NB4 (cell line): ENCODE measurements at regions not wholly inside any gene's neighbourhood (a gene's known extent, or its start where the extent isn't known, plus 50 kb on each side); places are given as distances from the start of the nearest gene placed in this dataset.
A peak's percentile ranks its signal among the peaks of the same experiment; 100 is the strongest.
"Not testable (repeated sequence)": the region's sequence is repeated elsewhere in the genome, so short reads cannot be mapped to it uniquely, and the experiment has no call there.

Experiments
- DNase-seq: peaks from one replicate; pipeline ENCODE4 v3.0.0; 2010; ENCODE audit warnings: low read depth
- H3K4me3 ChIP-seq: one replicate; pipeline ENCODE4 v1.5.1; 2011; ENCODE audit warnings: mild to moderate bottlenecking, low read depth, low read length, moderate library complexity
- CTCF ChIP-seq: IDR thresholded peaks from one replicate; pipeline ENCODE4 v1.5.1; 2012; ENCODE audit warnings: low read depth, low read length
- MAX ChIP-seq: IDR thresholded peaks from 2 replicates; pipeline ENCODE4 v1.6.1; 2011; ENCODE audit warnings: low read depth, low read length
- MYC ChIP-seq: IDR thresholded peaks from 2 replicates; pipeline ENCODE4 v1.6.1; 2011; ENCODE audit warnings: low read depth, low read length
- POLR2A ChIP-seq: IDR thresholded peaks from 2 replicates; pipeline ENCODE4 v1.6.1; 2011; ENCODE audit warnings: mild to moderate bottlenecking; ENCODE audit not compliant: insufficient read length; ENCODE audit errors: extremely low read depth

- no peak overlapping the region for H3K4me3 ChIP-seq
- no peak for TF ChIP-seq CTCF
- TF ChIP-seq POLR2A, result no peak
- TF ChIP-seq MYC, result no peak
- DNase-seq, result no peak
These were observed 80.3 kb downstream of the EBLN1 start for GRCh38 chr10:22137542-22137941.

- DNase-seq, result peak; percentile 2
- H3K4me3 ChIP-seq, result no peak overlapping the region
- TF ChIP-seq MAX (no peak), POLR2A (no peak), CTCF (no peak), MYC (no peak)
These were observed 82.2 kb downstream of the EBLN1 start for GRCh38 chr10:22135591-22135990.

- TF ChIP-seq CTCF, result no peak
- TF ChIP-seq MYC, result peak; percentile 53; the same call in 1 of the 2 replicates
- no peak for TF ChIP-seq POLR2A
- no peak; the same call in 1 of the 2 replicates for TF ChIP-seq MAX
- peak; percentile 87 for DNase-seq
- H3K4me3 ChIP-seq, result peak overlapping the region; percentile 30
These were observed 83.8 kb downstream of the EBLN1 start for GRCh38 chr10:22133749-22134624.

GRCh38 chr10:22130824-22131223, 87.0 kb downstream of the EBLN1 start:
- DNase-seq, H3K4me3 ChIP-seq: not testable (repeated sequence)

- not testable (repeated sequence) for H3K4me3 ChIP-seq, DNase-seq
These were observed 88.2 kb downstream of the EBLN1 start for GRCh38 chr10:22129612-22130011.

- not testable (repeated sequence) for H3K4me3 ChIP-seq, DNase-seq
These were observed 96.6 kb downstream of the EBLN1 start for GRCh38 chr10:22121181-22121580.

GRCh38 chr10:22120072-22120471, 97.7 kb downstream of the EBLN1 start:
- not testable (repeated sequence) for H3K4me3 ChIP-seq, DNase-seq

- H3K4me3 ChIP-seq, DNase-seq: not testable (repeated sequence)
These were observed 98.2 kb downstream of the EBLN1 start for GRCh38 chr10:22119575-22119974.

- H3K4me3 ChIP-seq, result no peak overlapping the region
- no peak for TF ChIP-seq MAX
- TF ChIP-seq CTCF, result no peak
- no peak for TF ChIP-seq POLR2A
- TF ChIP-seq MYC, result no peak
These were observed 106.1 kb downstream of the EBLN1 start for GRCh38 chr10:22111705-22112104.

More at GRCh38 chr10:22111705-22112104, 106.1 kb downstream of the EBLN1 start:
- no peak for DNase-seq
